ENCODE measurements at regions not wholly inside any gene's neighbourhood (a gene's known extent, or its start where the extent isn't known, plus 50 kb on each side); places are given as distances from the start of the nearest gene placed in this dataset.
"Not testable (repeated sequence)": the region's sequence is repeated elsewhere in the genome, so short reads cannot be mapped to it uniquely, and the experiment has no call there.

- Histone ChIP-seq H3K27ac (no peak overlapping the region), H3K4me1 (no peaks in the 10 kb centered on the region), H3K27me3 (no peaks in the 10 kb centered on the region), H3K36me3 (no peaks in the 10 kb centered on the region), H3K9me3 (no peaks in the 10 kb centered on the region), H3K4me3 (no peak overlapping the region)
- no peak for ATAC-seq
- intact Hi-C loops (cut with DNase I), result no loop called here
- 51% methylated on average over 4 of the region's 4 CpGs for WGBS (ENCODE audit: insufficient coverage, low coverage, low lambda C conversion rate, missing lambda C conversion rate)
- no peak for DNase-seq
- TF ChIP-seq POLR2A (IDR thresholded peaks at IDR 0.05) (no peak), CTCF (IDR thresholded peaks at IDR 0.05) (no peak)
Observed at GRCh38 chrX:130467936-130468335, 66.1 kb downstream of the RBMX2 start.

GRCh38 chrX:130468395-130468923 lies 66.7 kb downstream of the RBMX2 start:
- no peaks in the 10 kb centered on the region for H3K27me3 ChIP-seq
- WGBS (ENCODE audit: insufficient coverage, low coverage, low lambda C conversion rate, missing lambda C conversion rate), result 47% methylated on average over 3 of the region's 3 CpGs
- H3K36me3 ChIP-seq, result no peaks in the 10 kb centered on the region
- H3K9me3 ChIP-seq, result no peaks in the 10 kb centered on the region
- intact Hi-C loops (cut with DNase I), result no loop called here
- no peak overlapping the region for H3K27ac ChIP-seq
- no peak for TF ChIP-seq POLR2A (IDR thresholded peaks at IDR 0.05)
- no peak for TF ChIP-seq CTCF (IDR thresholded peaks at IDR 0.05)
- ATAC-seq, result no peak
- H3K4me3 ChIP-seq, result no peak overlapping the region
- DNase-seq, result no peak
- H3K4me1 ChIP-seq, result no peaks in the 10 kb centered on the region

GRCh38 chrX:130482871-130483270 lies 81.1 kb downstream of the RBMX2 start:
- Histone ChIP-seq H3K4me1 (no peaks in the 10 kb centered on the region), H3K27me3 (no peaks in the 10 kb centered on the region), H3K27ac (no peak overlapping the region), H3K9me3 (no peaks in the 10 kb centered on the region), H3K36me3 (no peaks in the 10 kb centered on the region), H3K4me3 (no peak overlapping the region)
- TF ChIP-seq POLR2A (IDR thresholded peaks at IDR 0.05) (no peak), CTCF (IDR thresholded peaks at IDR 0.05) (no peak)
- ATAC-seq (no peak), DNase-seq (no peak)
- 43% methylated on average over 1 of the region's 2 CpGs for WGBS (ENCODE audit: insufficient coverage, low coverage, low lambda C conversion rate, missing lambda C conversion rate)
- intact Hi-C loops (cut with DNase I), result no loop called here

GRCh38 chrX:130485870-130486269 lies 84.1 kb downstream of the RBMX2 start:
- peak in 3 of 4 donors; percentile 28 to 76 (median 29) for ATAC-seq
- peak in 1 of 3 donors; percentile 39 for DNase-seq
- 14% methylated on average over 1 of the region's 1 CpG for WGBS (ENCODE audit: insufficient coverage, low coverage, low lambda C conversion rate, missing lambda C conversion rate)

GRCh38 chrX:130495502-130495901 lies 93.7 kb downstream of the RBMX2 start:
- H3K4me1 ChIP-seq; intact Hi-C loops (cut with DNase I); H3K36me3 ChIP-seq; DNase-seq; H3K4me3 ChIP-seq; H3K27me3 ChIP-seq; H3K27ac ChIP-seq; ATAC-seq; H3K9me3 ChIP-seq: not testable (repeated sequence)
- WGBS (ENCODE audit: insufficient coverage, low coverage, low lambda C conversion rate, missing lambda C conversion rate), result 60% methylated on average over 4 of the region's 10 CpGs

More at GRCh38 chrX:130485870-130486269, 84.1 kb downstream of the RBMX2 start:
- no peak overlapping the region for H3K4me3 ChIP-seq
- H3K27ac ChIP-seq, result no peak overlapping the region
- no peaks in the 10 kb centered on the region for H3K27me3 ChIP-seq
- intact Hi-C loops (cut with DNase I), result no loop called here
- H3K9me3 ChIP-seq, result no peaks in the 10 kb centered on the region
- no peaks in the 10 kb centered on the region for H3K36me3 ChIP-seq
- no peak for TF ChIP-seq POLR2A (IDR thresholded peaks at IDR 0.05)
- no peak for TF ChIP-seq CTCF (IDR thresholded peaks at IDR 0.05)
- H3K4me1 ChIP-seq, result no peaks in the 10 kb centered on the region

Data from right lobe of liver (tissue), 6 donors.